ENCODE measurements at regions not wholly inside any gene's neighbourhood (a gene's known extent, or its start where the extent isn't known, plus 50 kb on each side); places are given as distances from the start of the nearest gene placed in this dataset.
"Not testable (repeated sequence)": the region's sequence is repeated elsewhere in the genome, so short reads cannot be mapped to it uniquely, and the experiment has no call there.

- no peak for DNase-seq
Observed at GRCh38 chr2:177000061-177000714, 212.4 kb upstream of the HNRNPA3 start.

GRCh38 chr2:177000715-177001072, 211.9 kb upstream of the HNRNPA3 start:
- no peak for DNase-seq

GRCh38 chr2:177001334-177001733, 211.3 kb upstream of the HNRNPA3 start:
- no peak for DNase-seq

GRCh38 chr2:177002983-177003382, 209.6 kb upstream of the HNRNPA3 start:
- no peak for DNase-seq

GRCh38 chr2:177007726-177008125, 204.9 kb upstream of the HNRNPA3 start:
- not testable (repeated sequence) for DNase-seq

GRCh38 chr2:177008662-177009061, 203.9 kb upstream of the HNRNPA3 start:
- DNase-seq: not testable (repeated sequence)

- no peak for DNase-seq
Observed at GRCh38 chr2:177010146-177010545, 202.4 kb upstream of the HNRNPA3 start.

GRCh38 chr2:177010861-177011260, 201.7 kb upstream of the HNRNPA3 start:
- no peak for DNase-seq

- no peak for DNase-seq
Observed at GRCh38 chr2:177014946-177015345, 197.6 kb upstream of the HNRNPA3 start.

- no peak for DNase-seq
Observed at GRCh38 chr2:177015356-177015923, 197.2 kb upstream of the HNRNPA3 start.

- no peak for DNase-seq
Observed at GRCh38 chr2:177020524-177021119, 192.0 kb upstream of the HNRNPA3 start.

GRCh38 chr2:177021706-177022343, 190.8 kb upstream of the HNRNPA3 start:
- DNase-seq: no peak

- no peak for DNase-seq
Observed at GRCh38 chr2:177024765-177025164, 187.8 kb upstream of the HNRNPA3 start.

GRCh38 chr2:177026253-177026652, 186.3 kb upstream of the HNRNPA3 start:
- DNase-seq: no peak

GRCh38 chr2:177026956-177027355, 185.6 kb upstream of the HNRNPA3 start:
- no peak for DNase-seq

GRCh38 chr2:177028296-177028695, 184.3 kb upstream of the HNRNPA3 start:
- DNase-seq: no peak

- no peak for DNase-seq
Observed at GRCh38 chr2:177029075-177029474, 183.5 kb upstream of the HNRNPA3 start.

GRCh38 chr2:177029501-177029900, 183.1 kb upstream of the HNRNPA3 start:
- DNase-seq: no peak

GRCh38 chr2:177029901-177030300, 182.7 kb upstream of the HNRNPA3 start:
- no peak for DNase-seq

GRCh38 chr2:177030451-177031105, 182.0 kb upstream of the HNRNPA3 start:
- peak; percentile 45 for DNase-seq

GRCh38 chr2:177031438-177032180, 181.0 kb upstream of the HNRNPA3 start:
- DNase-seq: peak; percentile 8

GRCh38 chr2:177036747-177037146, 175.8 kb upstream of the HNRNPA3 start:
- no peak for DNase-seq

GRCh38 chr2:177037569-177037968, 175.0 kb upstream of the HNRNPA3 start:
- no peak for DNase-seq

Measured in DMS153 (cell line).